Hepatocyte (in vitro differentiated cells): ENCODE measurements at regions not wholly inside any gene's neighbourhood (a gene's known extent, or its start where the extent isn't known, plus 50 kb on each side); places are given as distances from the start of the nearest gene placed in this dataset.

Experiments
- EZH2 ChIP-seq: fragments of 200-600 bp; sonication (generic); IDR thresholded peaks from 2 replicates; pipeline ENCODE4 v1.6.1; 2016; ENCODE audit warnings: antibody characterized with exemption, mild to moderate bottlenecking, borderline replicate concordance
- EZH2phosphoT487 ChIP-seq: fragments of 200-600 bp; sonication (generic); IDR thresholded peaks from one replicate; pipeline ENCODE4 v1.6.1; 2018; ENCODE audit warnings: antibody characterized with exemption, mild to moderate bottlenecking, low read depth, moderate library complexity; ENCODE audit not compliant: unreplicated experiment, severe bottlenecking
- TF ChIP-seq, protein P1 (sequence below): fragments of 200-600 bp; sonication (generic); IDR thresholded peaks from 2 replicates; pipeline ENCODE4 v1.5.1; 2016; ENCODE audit warnings: antibody characterized with exemption, mild to moderate bottlenecking; ENCODE audit not compliant: poor library complexity

DNA sequence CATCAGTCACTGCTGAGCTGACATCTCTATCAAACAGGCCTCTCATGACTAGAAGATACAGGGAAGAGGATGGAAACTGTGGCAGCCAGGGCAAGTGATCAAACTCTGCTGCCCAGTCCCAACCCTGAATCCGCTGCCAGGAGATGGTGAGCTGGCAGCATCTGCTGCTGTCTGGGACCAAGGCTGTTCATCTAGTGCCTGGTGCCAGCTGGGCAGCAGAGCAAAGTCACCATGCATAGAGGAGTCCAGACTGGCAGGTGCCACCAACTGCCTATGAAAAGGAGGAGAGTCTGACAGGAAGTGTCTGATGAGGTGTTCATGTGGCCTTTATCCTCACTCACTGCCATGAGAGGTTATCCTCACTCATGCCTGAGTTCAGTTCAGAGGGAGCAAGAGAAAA, 518.9 kb downstream of the MID1IP1 start:
- TF ChIP-seq, protein P1, sequence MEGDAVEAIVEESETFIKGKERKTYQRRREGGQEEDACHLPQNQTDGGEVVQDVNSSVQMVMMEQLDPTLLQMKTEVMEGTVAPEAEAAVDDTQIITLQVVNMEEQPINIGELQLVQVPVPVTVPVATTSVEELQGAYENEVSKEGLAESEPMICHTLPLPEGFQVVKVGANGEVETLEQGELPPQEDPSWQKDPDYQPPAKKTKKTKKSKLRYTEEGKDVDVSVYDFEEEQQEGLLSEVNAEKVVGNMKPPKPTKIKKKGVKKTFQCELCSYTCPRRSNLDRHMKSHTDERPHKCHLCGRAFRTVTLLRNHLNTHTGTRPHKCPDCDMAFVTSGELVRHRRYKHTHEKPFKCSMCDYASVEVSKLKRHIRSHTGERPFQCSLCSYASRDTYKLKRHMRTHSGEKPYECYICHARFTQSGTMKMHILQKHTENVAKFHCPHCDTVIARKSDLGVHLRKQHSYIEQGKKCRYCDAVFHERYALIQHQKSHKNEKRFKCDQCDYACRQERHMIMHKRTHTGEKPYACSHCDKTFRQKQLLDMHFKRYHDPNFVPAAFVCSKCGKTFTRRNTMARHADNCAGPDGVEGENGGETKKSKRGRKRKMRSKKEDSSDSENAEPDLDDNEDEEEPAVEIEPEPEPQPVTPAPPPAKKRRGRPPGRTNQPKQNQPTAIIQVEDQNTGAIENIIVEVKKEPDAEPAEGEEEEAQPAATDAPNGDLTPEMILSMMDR, result no peak
- TF ChIP-seq EZH2 (no peak), EZH2phosphoT487 (no peak)
